22Rv1 (cell line): ENCODE measurements at regions not wholly inside any gene's neighbourhood (a gene's known extent, or its start where the extent isn't known, plus 50 kb on each side); places are given as distances from the start of the nearest gene placed in this dataset.

Experiments
- ZFX ChIP-seq: fragments of 450-650 bp; IDR thresholded peaks from 2 replicates; pipeline ENCODE4 v1.6.1; 2017; ENCODE audit warnings: antibody characterized with exemption, borderline replicate concordance
- TF ChIP-seq, protein P1 (sequence below): fragments of 450-650 bp; IDR thresholded peaks from 2 replicates; pipeline ENCODE4 v1.5.1; 2017; ENCODE audit warnings: mild to moderate bottlenecking

DNA sequence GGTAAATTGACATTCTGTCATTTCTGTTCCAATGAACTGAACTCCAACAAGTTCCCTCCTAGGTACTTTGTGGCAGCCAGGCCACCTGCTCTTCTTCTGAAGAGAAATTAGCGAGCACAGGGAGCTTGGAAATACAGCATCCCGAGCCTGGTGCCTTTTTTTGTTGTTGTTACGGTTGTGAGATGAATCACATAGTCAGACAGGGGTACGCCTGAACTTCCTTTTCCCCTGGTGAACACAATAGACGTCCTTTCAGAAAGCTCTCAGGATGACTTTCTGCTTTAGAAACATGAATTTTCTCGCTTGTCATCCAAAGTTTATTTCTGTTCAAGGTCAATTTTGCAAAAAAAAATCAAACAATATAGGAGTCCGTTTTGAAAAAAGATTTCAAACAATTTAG, 53.9 kb upstream of the XYLT1 start:
- TF ChIP-seq, protein P1, sequence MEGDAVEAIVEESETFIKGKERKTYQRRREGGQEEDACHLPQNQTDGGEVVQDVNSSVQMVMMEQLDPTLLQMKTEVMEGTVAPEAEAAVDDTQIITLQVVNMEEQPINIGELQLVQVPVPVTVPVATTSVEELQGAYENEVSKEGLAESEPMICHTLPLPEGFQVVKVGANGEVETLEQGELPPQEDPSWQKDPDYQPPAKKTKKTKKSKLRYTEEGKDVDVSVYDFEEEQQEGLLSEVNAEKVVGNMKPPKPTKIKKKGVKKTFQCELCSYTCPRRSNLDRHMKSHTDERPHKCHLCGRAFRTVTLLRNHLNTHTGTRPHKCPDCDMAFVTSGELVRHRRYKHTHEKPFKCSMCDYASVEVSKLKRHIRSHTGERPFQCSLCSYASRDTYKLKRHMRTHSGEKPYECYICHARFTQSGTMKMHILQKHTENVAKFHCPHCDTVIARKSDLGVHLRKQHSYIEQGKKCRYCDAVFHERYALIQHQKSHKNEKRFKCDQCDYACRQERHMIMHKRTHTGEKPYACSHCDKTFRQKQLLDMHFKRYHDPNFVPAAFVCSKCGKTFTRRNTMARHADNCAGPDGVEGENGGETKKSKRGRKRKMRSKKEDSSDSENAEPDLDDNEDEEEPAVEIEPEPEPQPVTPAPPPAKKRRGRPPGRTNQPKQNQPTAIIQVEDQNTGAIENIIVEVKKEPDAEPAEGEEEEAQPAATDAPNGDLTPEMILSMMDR: no peak
- no peak for TF ChIP-seq ZFX
